Colon (tissue), 2 donors: ENCODE measurements at regions not wholly inside any gene's neighbourhood (a gene's known extent, or its start where the extent isn't known, plus 50 kb on each side); places are given as distances from the start of the nearest gene placed in this dataset.
"Not testable (repeated sequence)": the region's sequence is repeated elsewhere in the genome, so short reads cannot be mapped to it uniquely, and the experiment has no call there.

Source experiments
- FAIRE-seq: peaks from 2 replicates; lab custom pipeline; 2012; peaks lifted over from hg19 to GRCh38; lab: Jason Lieb, UNC
- donor health status: control.
- donor health status: control.

DNA sequence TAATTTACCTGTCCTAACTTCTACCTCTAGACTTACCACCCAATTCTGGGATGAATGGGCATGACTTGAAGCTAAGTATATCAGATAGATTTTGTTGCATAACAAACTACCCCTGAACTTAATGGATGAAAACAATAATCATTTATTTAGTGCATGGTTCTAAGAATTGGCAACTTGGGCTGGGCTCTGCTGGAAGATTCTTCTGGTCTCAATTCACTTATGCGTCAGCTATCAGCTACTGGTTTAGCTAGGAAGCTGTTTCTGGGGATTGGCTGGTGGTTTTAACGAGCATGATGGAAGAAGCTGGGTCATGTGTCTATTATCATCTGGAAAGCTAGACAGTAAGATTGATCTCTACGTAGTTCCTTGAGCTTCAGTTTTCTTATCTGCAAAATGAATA, 77.3 kb upstream of the LMCD1 start:
- FAIRE-seq, result no peak

DNA sequence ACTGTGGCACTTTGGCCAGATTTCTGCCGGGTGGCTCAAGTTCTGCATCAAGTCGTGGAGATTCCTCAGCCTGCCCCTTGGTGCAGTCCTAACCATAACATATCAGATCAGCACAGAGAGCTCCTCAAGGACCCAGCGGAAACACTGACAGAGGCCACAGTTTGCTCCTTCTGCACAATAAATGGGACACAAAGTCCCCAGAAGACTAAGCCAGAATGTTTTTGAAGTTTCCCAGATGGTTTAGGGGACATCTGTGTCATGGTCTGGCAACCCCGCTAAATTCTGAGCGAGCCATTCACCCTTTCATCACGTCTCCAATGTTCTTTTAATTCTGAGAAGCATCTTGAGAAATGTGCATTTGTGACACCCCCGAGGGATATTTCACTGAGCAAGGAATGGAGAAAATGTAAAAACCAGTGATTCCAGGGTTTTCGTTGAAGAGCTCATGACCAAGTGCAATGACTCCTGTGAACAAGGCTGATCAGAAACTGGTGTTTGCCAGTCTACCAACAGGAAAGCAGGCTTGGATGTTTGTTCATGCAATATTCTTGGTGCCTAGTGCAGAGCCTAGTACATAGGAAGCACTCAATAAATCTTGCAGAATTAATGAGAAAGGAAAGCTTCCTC, 64.8 kb upstream of the LMCD1 start:
- no peak for FAIRE-seq

DNA sequence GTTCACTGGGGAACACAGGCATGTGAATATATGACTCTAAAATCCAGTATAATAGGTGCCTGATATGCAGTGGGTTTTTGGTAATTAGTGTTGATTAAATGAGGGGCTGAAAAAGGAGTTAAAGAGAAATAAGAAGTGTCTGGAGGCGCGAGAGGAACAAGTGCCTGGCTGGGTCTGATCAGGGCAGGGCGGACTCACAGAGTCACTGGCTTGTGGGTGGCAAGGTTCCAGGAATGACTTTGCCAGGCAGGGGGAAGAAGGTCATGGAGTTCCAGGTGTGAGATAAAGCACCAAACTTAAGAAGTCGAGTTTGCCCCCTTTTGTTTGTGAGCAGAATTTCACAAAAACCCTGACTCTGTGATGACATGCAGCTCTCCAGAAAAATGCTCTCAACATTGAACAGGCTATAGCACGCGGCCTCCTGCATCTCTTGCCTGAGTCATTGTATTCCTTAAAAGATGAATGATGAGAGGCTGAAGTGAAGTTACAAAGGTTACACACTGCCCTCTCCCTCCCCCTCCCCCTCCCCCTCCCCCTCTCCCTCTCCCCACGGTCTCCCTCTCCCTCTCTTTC, 63.0 kb upstream of the LMCD1 start:
- no peak for FAIRE-seq

DNA sequence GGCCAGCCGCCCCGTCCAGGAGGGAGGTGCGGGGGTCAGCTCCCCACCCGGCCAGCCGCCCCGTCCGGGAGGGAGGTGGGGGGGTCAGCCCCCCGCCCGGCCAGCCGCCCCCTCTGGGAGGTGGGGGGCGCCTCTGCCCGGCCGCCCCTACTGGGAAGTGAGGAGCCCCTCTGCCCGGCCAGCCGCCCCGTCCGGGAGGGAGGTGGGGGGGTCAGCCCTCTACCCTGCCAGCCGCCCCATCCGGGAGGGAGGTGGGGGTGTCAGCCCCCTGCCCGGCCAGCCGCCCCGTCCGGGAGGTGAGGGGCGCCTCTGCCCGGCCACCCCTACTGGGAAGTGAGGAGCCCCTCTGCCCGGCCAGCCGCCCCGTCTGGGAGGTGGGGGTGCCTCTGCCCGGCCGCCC, 61.5 kb upstream of the LMCD1 start:
- FAIRE-seq, result not testable (repeated sequence)

DNA sequence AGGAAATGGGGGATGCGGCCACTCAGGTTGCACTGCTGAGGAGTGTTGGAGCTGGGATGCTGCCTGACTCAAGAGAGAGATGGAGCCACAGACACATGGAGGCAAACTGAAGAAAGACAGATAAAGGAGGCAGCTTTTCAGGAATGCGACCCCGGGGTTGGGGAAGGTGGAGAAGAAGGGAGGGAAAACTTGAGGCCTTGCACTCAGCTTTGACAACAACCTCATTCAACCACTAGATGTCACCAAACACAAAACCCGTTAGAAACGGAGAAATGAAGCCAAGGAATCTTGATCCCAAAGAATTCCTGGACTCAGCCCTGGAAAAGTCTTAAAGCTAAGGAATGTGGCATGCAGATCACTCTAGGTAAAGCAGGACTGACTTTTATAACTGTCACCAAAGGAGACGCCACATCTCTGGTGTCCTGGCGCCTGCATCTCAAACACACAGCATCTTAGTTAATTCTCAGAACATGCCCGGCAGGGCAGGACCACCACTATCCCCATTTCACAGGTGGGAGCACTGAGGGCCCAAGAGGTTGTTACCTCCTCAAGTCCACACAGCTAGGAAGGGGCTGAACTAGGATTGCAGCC, 59.6 kb upstream of the LMCD1 start:
- no peak for FAIRE-seq

DNA sequence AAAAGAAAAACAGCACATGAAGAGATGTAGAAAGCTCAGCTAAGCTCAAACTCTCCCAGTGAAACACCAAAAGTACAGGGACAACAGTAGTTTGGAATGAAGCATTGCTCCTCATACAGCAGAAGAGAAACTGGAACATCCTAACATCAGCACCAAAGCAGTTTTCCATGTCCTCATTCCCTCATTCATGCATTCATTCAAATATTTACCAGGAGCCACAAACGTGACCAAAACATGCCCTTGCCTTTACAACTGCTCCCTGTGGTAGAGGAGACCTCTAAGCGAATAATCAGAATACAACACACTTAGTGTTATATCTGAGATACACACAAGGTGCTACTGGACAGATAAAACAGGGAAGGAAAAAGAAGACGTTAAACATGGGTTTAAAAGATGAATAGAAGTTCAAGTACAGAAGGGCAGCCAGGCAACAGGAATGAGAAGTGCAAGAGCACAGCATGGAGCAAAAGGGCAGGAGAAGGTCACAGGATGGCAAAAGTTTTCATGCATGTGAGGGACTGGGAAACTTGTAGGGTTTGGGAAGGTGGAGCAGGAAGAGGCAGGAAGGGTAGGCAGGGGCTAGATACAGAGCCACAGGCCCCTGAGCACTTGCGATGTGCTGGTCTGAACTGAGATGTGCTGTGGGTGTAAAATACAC, 58.5 kb upstream of the LMCD1 start:
- FAIRE-seq, result no peak

DNA sequence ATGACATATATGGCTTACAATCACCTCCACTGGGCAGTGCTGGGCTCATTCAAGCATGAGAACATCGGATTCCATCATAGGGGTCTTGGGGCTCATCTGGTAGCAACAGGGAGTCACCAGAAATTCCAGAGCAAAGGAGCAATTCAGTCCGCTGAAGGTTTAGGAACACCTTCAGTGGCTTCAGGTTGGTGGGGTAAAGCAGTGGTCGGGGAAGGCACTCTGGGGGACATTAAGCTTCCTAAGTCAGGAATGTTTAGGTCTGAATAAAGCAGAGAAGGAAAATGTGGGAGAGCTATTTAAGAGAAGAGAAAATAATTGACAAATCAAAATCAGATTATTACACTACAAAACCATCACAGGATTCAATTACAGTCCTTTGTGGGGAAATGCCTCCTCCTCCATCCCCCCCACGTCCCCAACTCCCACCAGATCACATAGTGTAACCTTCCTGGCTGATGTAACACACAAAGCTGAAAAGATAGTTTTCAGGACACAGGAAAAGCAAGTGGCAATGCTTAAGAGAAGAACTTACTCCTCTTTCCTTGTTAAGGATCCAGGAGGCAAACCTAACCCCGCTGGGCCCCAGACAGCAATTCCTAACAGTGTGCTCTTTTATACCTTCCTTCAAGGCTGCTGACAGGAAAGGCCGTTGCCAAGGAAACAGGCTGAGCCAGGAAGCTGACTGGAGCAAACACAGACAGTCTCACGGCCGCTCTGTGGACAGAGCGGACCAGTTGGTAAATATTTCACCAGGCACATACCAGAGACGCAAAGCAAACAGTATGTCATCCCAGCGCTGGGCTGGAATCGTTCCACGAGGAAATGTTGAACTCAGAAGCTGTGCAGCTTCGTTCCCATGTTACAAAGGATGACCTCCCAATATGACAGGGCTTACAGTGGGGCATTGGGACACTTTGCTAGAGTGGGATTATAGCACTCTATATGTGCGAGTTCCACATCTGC, 57.5 kb upstream of the LMCD1 start:
- no peak for FAIRE-seq

DNA sequence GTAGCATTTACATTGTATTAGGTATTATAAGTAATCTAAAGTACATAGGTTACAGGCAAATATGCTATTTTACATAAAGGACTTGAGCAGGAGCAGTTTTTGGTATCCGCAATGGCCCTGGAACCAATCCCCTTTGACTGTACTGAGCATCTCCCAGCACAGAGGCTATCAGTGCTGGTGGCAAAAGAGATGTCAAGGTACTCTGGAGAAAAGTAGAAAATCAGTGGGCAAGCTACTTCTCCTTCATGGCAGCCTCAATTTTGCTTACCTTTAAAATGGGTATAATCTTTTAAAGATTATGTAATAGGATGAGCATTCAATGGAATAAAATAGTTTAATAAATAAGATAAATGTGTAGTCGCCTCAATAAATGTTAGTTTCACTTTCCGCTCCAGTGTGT, 56.7 kb upstream of the LMCD1 start:
- FAIRE-seq, result no peak

DNA sequence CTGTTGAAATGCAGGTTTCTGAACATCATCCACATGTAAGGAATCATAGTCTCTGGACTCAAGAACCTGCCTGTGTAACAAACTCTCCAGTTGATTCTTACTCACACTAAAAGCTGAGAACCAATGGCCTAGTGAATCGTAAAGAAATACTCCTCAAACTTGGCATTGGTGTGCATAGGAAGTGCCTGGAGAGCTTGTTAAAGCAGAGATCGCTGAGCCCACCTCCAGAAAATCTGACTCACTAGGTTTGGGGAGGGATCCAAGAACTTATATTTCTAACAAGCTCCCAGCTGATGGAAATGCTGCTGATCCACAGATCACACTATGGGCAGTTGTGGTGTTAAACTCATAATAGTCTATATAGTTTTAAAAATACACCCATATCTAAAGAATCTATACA, 55.8 kb upstream of the LMCD1 start:
- FAIRE-seq, result no peak

DNA sequence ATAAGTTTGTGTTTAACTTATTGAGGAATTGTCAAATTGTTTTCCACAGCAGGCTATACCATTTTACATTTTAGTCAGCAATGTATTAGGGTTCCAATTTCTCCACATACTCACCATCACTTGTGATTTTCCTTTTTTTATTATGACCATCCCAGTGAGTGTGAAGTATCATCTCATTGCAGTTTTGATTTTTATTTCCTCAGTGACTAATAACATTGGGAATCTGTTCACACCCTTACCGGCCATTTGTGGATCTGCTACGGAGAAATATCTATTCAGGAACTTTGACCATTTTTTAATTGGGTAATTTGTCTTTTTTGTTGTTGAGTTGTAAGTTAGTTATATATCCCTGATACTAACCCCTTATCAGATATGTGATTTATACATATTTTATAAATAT, 54.8 kb upstream of the LMCD1 start:
- FAIRE-seq, result no peak

DNA sequence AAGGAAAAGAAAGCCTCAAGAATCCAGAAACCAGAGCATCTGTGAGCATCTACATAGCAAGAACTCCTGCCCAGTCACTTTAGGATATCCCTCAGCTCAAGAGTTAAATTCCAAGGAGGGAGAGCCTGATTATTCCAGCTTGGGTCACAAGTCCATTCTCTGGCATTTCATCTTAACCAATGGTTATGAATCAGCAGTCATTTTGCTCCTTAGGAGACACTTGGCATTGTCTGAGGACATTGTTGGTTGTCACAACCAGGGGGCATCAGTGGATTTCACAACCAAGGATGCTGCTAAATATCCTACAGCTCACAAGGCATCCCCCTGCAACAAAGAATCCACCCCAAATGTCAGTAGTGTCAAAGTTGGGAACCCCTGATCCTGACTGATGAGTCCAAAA, 51.0 kb upstream of the LMCD1 start:
- FAIRE-seq, result no peak

DNA sequence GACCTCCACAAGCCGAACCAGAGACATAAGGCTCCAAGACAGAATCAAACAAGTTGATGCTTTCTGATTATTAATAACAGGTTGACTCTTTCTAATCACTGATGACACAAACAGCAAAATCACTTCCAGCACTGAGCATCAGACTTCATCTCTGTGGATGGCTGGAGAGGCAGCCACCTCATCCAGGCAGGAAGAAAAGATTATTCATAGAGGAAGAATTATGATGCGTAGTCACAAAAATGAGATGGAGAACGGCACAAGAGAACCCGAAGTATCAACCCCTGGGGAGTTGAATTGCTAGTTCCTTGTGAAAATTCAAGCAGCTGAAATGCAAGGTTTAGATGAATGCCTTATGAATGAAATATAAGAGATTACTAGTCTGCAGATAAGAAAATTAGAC, 49.9 kb upstream of the LMCD1 start:
- FAIRE-seq, result no peak
